ENCODE measurements at regions not wholly inside any gene's neighbourhood (a gene's known extent, or its start where the extent isn't known, plus 50 kb on each side); places are given as distances from the start of the nearest gene placed in this dataset.

DNA sequence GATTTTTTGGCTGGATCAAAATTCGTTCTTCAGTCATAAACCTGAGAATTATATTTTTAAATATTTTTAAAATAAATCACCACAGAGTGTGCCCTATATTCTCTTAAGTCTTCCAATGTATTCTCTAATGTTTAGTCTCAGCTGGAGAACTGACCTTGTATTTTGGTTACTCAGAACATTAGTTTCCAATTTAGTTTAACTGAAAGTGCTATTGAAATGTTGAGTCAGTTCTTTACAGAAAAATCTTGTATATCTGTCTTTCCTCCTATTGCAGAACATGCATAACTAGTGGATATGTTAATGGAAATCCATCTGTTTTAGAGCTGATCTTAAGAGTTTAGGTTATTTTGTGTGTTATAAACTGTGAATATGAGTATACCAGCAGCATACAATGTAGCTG lies 422.7 kb upstream of the IGFBP3 start:
- no peak for DNase-seq (ENCODE audit: low read depth)
- H3K4me3 ChIP-seq (ENCODE audit: low read depth, low read length), result no peak overlapping the region
- TF ChIP-seq, protein P1, sequence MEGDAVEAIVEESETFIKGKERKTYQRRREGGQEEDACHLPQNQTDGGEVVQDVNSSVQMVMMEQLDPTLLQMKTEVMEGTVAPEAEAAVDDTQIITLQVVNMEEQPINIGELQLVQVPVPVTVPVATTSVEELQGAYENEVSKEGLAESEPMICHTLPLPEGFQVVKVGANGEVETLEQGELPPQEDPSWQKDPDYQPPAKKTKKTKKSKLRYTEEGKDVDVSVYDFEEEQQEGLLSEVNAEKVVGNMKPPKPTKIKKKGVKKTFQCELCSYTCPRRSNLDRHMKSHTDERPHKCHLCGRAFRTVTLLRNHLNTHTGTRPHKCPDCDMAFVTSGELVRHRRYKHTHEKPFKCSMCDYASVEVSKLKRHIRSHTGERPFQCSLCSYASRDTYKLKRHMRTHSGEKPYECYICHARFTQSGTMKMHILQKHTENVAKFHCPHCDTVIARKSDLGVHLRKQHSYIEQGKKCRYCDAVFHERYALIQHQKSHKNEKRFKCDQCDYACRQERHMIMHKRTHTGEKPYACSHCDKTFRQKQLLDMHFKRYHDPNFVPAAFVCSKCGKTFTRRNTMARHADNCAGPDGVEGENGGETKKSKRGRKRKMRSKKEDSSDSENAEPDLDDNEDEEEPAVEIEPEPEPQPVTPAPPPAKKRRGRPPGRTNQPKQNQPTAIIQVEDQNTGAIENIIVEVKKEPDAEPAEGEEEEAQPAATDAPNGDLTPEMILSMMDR (IDR thresholded peaks at IDR 0.05; ENCODE audit: low read depth, low read length, missing control alignments), result no peak

DNA sequence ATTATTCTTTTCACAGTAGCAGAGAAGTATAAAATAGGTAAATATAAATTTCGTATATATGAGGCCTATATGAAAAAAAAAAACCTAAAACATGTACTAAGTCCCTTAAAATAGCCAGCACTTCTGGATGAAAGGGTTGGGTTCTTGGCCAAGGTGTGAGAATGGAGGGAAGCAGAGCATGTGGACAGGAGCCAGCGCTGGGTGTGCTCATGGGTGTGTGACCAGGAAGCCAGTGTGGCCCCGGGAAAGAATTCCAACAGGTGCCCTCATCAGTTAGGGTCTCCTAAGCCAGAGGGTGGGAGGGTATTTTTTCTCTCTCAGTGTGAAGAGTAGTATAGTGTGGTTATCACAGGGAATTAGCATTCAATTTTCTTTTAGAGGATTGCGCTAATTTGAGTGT lies 401.9 kb upstream of the IGFBP3 start:
- TF ChIP-seq, protein P1 (IDR thresholded peaks at IDR 0.05; ENCODE audit: low read depth, low read length, missing control alignments), result no peak
- no peak for DNase-seq (ENCODE audit: low read depth)
- no peak overlapping the region for H3K4me3 ChIP-seq (ENCODE audit: low read depth, low read length)

DNA sequence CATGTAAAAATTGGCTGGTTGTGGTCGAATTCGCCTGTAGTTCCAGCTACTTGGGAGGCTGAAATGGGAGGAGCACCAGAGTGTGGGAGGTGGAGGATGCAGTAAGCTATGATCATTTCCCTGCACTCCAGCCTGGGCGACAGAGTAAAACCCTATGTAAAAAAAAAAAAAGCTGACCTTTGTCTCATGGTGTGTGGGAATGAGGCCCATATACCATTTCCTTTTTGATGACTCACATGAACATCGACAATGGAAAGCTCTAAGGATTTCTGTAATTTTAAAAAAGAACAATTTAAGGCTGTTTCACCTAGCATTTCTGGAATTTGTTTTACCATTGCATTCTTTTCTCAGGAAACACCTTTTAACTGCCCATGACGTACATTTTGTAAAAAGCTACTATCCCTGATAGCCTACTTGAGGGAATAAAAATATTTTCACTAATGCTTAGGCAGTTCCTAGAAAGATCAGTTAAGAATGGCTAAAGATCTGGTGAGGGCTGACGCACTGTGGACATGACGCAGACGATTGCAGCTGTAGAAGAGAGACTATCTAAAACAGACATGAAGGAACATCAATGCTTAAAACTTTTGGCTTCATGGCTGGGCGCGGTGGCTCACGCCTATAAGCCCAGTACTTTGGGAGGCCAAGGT lies 400.6 kb upstream of the IGFBP3 start:
- DNase-seq (ENCODE audit: low read depth), result no peak
- no peak overlapping the region for H3K4me3 ChIP-seq (ENCODE audit: low read depth, low read length)
- TF ChIP-seq, protein P1 (IDR thresholded peaks at IDR 0.05; ENCODE audit: low read depth, low read length, missing control alignments), result no peak

DNA sequence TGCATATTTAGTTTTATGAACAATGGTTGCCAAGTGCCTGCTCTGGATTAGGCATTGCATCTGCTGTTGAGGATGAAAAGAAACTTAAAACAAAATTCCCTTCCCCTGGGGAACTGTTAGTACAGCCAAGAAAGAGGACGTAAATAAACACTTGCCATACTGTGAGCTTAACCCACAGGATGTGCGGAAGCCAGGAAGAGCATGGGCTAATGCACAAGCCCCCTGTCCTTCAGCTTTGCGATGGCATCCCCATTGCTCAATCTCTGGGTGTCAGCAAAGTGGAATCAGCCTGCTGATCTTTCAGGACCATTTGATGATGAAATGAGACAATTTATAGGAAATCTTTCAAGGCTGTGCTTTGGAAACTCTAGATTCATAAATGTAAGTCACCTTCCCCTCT lies 399.9 kb upstream of the IGFBP3 start:
- DNase-seq (ENCODE audit: low read depth), result no peak
- TF ChIP-seq, protein P1 (IDR thresholded peaks at IDR 0.05; ENCODE audit: low read depth, low read length, missing control alignments), result no peak

DNA sequence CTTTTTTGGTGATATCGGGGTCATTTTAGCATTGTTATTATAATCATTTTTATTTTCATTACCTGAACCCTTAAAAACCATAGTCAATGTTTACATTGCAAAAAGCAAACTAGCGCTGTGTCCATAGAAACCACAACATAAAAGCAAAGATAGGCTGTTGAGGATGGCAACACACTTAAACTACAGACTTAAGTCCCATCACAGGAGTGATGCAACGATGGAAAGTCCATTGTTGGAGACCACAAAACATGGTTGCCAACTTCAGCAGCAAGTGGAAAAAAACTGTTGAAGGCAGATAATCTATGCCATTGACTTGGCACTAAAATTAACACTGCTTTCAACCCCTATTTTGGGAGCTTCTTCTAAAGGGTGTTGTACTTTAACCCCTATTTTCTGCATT lies 398.8 kb upstream of the IGFBP3 start:
- no peak for DNase-seq (ENCODE audit: low read depth)
- TF ChIP-seq, protein P1 (IDR thresholded peaks at IDR 0.05; ENCODE audit: low read depth, low read length, missing control alignments), result no peak
- no peak overlapping the region for H3K4me3 ChIP-seq (ENCODE audit: low read depth, low read length)

More for the DNA sequence above, 399.9 kb upstream of the IGFBP3 start:
- H3K4me3 ChIP-seq (ENCODE audit: low read depth, low read length), result no peak overlapping the region

DNA sequence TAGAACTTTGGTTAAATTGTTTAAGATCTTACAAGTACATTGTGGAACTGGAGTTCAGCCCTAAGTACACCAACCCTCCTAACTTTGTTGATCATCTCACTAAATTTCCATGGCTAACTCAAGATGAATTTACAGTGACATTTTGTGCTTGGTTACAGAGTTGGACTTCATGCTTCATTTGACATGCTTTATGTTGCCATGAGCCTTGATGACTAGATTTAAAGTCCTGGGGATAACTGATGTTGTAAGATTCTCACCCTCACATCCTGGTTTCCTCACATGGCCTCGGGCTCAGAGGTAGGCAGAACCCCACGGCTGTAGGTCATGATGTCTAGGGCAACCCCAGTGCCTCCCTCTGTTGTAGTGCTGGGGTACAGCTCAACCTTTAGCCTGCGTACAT lies 397.2 kb upstream of the IGFBP3 start:
- TF ChIP-seq, protein P1 (IDR thresholded peaks at IDR 0.05; ENCODE audit: low read depth, low read length, missing control alignments), result no peak
- H3K4me3 ChIP-seq (ENCODE audit: low read depth, low read length), result no peak overlapping the region
- DNase-seq (ENCODE audit: low read depth), result no peak

DNA sequence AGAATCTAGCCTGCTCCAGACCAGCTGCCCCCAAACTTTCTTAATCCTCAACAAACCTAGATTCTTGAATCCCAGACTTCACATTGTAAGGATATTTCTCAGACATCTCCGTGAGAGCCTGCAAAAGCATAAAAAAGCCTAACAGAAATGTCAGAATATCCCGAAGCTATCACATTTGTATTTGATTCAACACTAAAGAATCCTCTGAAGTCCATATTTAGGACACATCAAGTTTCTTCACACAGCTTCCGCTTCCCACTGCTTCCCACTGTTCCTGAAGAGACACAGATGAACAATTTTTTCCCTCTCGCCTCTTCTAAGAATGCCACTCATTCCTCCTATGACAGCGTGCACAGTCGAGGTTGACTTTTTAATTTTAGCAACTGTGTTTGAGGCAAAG lies 396.2 kb upstream of the IGFBP3 start:
- H3K4me3 ChIP-seq (ENCODE audit: low read depth, low read length), result no peak overlapping the region
- DNase-seq (ENCODE audit: low read depth), result no peak
- TF ChIP-seq, protein P1 (IDR thresholded peaks at IDR 0.05; ENCODE audit: low read depth, low read length, missing control alignments), result no peak
